CD14-positive monocyte (primary cell): ENCODE measurements at regions not wholly inside any gene's neighbourhood (a gene's known extent, or its start where the extent isn't known, plus 50 kb on each side); places are given as distances from the start of the nearest gene placed in this dataset.

Source experiments
- DNase-seq, 3 donors: peaks; one replicate each; pipeline ENCODE4 v3.0.0-alpha.2; 2011 to 2022
- H2AFZ ChIP-seq: 2 replicates; pipeline ENCODE4 v1.6.0; 2012; ENCODE audit warnings: mild to moderate bottlenecking, low read depth, low read length, inconsistent platforms; ENCODE audit not compliant: insufficient read depth, poor library complexity, severe bottlenecking
- H3K27ac ChIP-seq, 2 donors: 1 replicate in 1 of 2; 2 replicates in 1 of 2; pipeline ENCODE4 v1.5.1; 2012 to 2013; ENCODE audit warnings: low read length in 2 of 2, control low read depth in 1 of 2, inconsistent platforms in 1 of 2, low read depth in 1 of 2, mild to moderate bottlenecking in 1 of 2
- H3K27me3 ChIP-seq, 2 donors: one replicate each; pipeline versions ENCODE4 v1.6.0 to v1.6.1; 2011 to 2013; ENCODE audit warnings: low read length in 2 of 2; ENCODE audit not compliant: control insufficient read depth in 2 of 2, insufficient read depth in 2 of 2
- H3K36me3 ChIP-seq, 2 donors: replicated peaks in 1 of 2; 1 replicate in 1 of 2; 2 replicates in 1 of 2; pipeline versions ENCODE4 v1.5.1 to v1.6.1; 2012 to 2013; ENCODE audit warnings: low read length in 2 of 2, control low read depth in 1 of 2, inconsistent platforms in 1 of 2, mild to moderate bottlenecking in 1 of 2; ENCODE audit not compliant: insufficient read depth in 2 of 2, control insufficient read depth in 1 of 2
- H3K4me1 ChIP-seq, 2 donors: 1 replicate in 1 of 2; 2 replicates in 1 of 2; pipeline versions ENCODE4 v1.5.1 to v1.6.1; 2012 to 2013; ENCODE audit warnings: low read length in 2 of 2, control low read depth in 1 of 2, inconsistent platforms in 1 of 2, mild to moderate bottlenecking in 1 of 2, moderate library complexity in 1 of 2; ENCODE audit not compliant: insufficient read depth in 2 of 2, control insufficient read depth in 1 of 2
- H3K4me2 ChIP-seq: replicated peaks from 2 replicates; pipeline ENCODE3; 2012; ENCODE audit warnings: low read length, moderate library complexity, mild to moderate bottlenecking; ENCODE audit not compliant: poor library complexity, severe bottlenecking; ENCODE audit errors: extremely low read depth
- H3K4me3 ChIP-seq, 3 experiments: fragments of 200-600 bp in 1 of 3; sonication (generic) in 1 of 3; replicated peaks in 1 of 3; 1 replicate in 2 of 3; 2 replicates in 1 of 3; pipeline ENCODE4 v1.5.1; 2011 to 2013; ENCODE audit warnings: low read length in 3 of 3, mild to moderate bottlenecking in 3 of 3, control low read depth in 2 of 3, low read depth in 2 of 3, inconsistent platforms in 1 of 3, moderate library complexity in 1 of 3
- H3K79me2 ChIP-seq: 2 replicates; pipeline ENCODE4 v1.6.0; 2012; ENCODE audit warnings: mild to moderate bottlenecking, control low read depth, inconsistent platforms, low read length, moderate library complexity; ENCODE audit not compliant: insufficient read depth
- H3K9ac ChIP-seq: 2 replicates; pipeline ENCODE4 v1.6.0; 2017; ENCODE audit warnings: low read length, mild to moderate bottlenecking; ENCODE audit not compliant: insufficient read depth, poor library complexity, severe bottlenecking
- H3K9me3 ChIP-seq, 2 donors: replicated peaks in 1 of 2; 1 replicate in 1 of 2; 2 replicates in 1 of 2; pipeline versions ENCODE4 v1.5.1 to v1.6.1; 2012 to 2013; ENCODE audit warnings: low read length in 2 of 2, control low read depth in 1 of 2; ENCODE audit not compliant: control insufficient read depth in 1 of 2, insufficient read depth in 1 of 2
- H4K20me1 ChIP-seq: 2 replicates; pipeline ENCODE4 v1.6.0; 2012; ENCODE audit warnings: mild to moderate bottlenecking, low read length, control low read depth, moderate library complexity; ENCODE audit not compliant: insufficient read depth
- H3K27ac Mint-ChIP-seq, 7 donors: one replicate each; pipeline ENCODE4 v1.8.0; 2020; ENCODE audit warnings: mild to moderate bottlenecking in 7 of 7, mixed read lengths in 7 of 7, moderate library complexity in 6 of 7, inconsistent platforms in 2 of 7
- H3K27me3 Mint-ChIP-seq, 3 donors: one replicate each; pipeline ENCODE4 v1.8.0; 2021 to 2022; ENCODE audit warnings: low read depth in 3 of 3, mild to moderate bottlenecking in 3 of 3, mixed read lengths in 3 of 3, moderate library complexity in 3 of 3, inconsistent platforms in 1 of 3
- H3K36me3 Mint-ChIP-seq, 2 donors: one replicate each; pipeline ENCODE4 v1.8.0; 2020; ENCODE audit warnings: mixed read lengths in 2 of 2, inconsistent platforms in 1 of 2, mild to moderate bottlenecking in 1 of 2
- H3K4me1 Mint-ChIP-seq: one replicate; pipeline ENCODE4 v1.8.0; 2020; ENCODE audit warnings: mild to moderate bottlenecking, mixed read lengths
- H3K4me3 Mint-ChIP-seq, 2 donors: one replicate each; pipeline ENCODE4 v1.8.0; 2020; ENCODE audit warnings: mild to moderate bottlenecking in 2 of 2, mixed read lengths in 2 of 2, moderate library complexity in 1 of 2
- H3K9me3 Mint-ChIP-seq, 7 donors: one replicate each; pipeline ENCODE4 v1.8.0; 2020 to 2022; ENCODE audit warnings: mixed read lengths in 7 of 7, mild to moderate bottlenecking in 6 of 7, moderate library complexity in 6 of 7, inconsistent platforms in 2 of 7
- WGBS: methylation state at CpG from one replicate; pipeline ENCODE4 v1.1.5; 2013; ENCODE audit warnings: missing lambda C conversion rate; ENCODE audit not compliant: insufficient coverage; 5-methylcytosine and 5-hydroxymethylcytosine counted together
- intact Hi-C, 2 donors: fragments of 100-400 bp; cut with micrococcal nuclease; formaldehyde crosslinking; loops; one replicate each; pipeline versions ENCODE4 v1.15.0 to v1.15.1; 2023
- TF ChIP-seq, protein P1 (sequence below): fragments of 200-600 bp; IDR thresholded peaks from one replicate; pipeline ENCODE4 v1.8.0; 2022; ENCODE audit warnings: antibody characterized with exemption, mild to moderate bottlenecking

DNA sequence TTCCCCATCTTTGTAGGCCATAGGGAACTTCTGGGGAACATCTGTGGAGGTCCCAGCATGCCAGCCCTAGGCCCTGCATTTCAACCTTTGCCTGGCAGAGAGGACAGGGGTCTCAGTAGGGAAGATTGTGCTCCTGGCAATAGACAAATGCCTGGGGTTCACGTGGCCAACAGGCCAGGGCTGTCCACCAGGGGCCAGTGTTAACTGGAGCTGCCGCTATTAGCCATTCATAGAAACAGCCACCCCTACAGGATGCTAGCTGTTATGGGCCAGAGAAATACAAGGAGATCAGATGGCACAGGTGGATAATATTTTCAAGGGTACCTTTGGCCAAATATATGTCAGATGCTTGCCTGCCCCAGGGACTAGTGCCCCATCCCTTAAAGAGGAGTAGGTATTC, 932.9 kb downstream of the QKI start:
- intact Hi-C loops = no loop called here
- Histone ChIP-seq H4K20me1 (no peaks in the 10 kb centered on the region), H3K4me1 (no peaks in the 10 kb centered on the region), H3K79me2 (no peaks in the 10 kb centered on the region), H3K4me2 (no peak overlapping the region), H3K4me3 (no peak overlapping the region), H3K9me3 (peaks cover 17 to 26% of the 10 kb centered on the region in 2 donors), H3K27ac (no peak overlapping the region), H3K27me3 (no peaks in the 10 kb centered on the region), H3K36me3 (no peaks in the 10 kb centered on the region), H2AFZ (no peak overlapping the region), H3K9ac (no peak overlapping the region)
- H3K4me3 Mint-ChIP-seq = no peak overlapping the region
- no peak for DNase-seq
- H3K27ac Mint-ChIP-seq = no peak overlapping the region
- TF ChIP-seq, protein P1, sequence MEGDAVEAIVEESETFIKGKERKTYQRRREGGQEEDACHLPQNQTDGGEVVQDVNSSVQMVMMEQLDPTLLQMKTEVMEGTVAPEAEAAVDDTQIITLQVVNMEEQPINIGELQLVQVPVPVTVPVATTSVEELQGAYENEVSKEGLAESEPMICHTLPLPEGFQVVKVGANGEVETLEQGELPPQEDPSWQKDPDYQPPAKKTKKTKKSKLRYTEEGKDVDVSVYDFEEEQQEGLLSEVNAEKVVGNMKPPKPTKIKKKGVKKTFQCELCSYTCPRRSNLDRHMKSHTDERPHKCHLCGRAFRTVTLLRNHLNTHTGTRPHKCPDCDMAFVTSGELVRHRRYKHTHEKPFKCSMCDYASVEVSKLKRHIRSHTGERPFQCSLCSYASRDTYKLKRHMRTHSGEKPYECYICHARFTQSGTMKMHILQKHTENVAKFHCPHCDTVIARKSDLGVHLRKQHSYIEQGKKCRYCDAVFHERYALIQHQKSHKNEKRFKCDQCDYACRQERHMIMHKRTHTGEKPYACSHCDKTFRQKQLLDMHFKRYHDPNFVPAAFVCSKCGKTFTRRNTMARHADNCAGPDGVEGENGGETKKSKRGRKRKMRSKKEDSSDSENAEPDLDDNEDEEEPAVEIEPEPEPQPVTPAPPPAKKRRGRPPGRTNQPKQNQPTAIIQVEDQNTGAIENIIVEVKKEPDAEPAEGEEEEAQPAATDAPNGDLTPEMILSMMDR = no peak
- no peaks in the 10 kb centered on the region for H3K27me3 Mint-ChIP-seq
- H3K36me3 Mint-ChIP-seq = no peaks in the 10 kb centered on the region
- WGBS = no CpG with 5 or more reads among the region's 2 CpGs
- H3K4me1 Mint-ChIP-seq = no peaks in the 10 kb centered on the region
- peaks cover 7 to 29% (median 12%) of the 10 kb centered on the region in 7 donors for H3K9me3 Mint-ChIP-seq

DNA sequence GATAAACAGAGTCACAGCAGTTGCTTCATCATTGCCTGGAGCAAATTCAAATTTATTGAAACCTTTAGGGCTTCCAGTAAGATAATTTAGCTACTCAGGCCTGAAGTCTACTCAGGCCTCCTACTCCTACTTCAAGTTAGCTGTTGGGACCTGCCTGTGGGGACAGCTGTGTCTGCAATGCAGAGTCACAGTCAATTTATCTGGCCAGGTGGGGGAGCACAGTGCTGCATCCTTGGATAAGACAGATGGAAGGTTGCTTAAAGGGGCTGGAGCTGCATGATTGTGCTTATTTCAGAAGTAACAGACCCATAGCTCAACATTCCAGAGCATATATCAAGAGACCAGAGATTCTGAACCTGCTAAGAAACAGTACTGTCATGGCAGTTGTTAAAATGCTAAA, 932.1 kb downstream of the QKI start:
- Mint-ChIP-seq H3K36me3 (no peaks in the 10 kb centered on the region), H3K27ac (peak overlapping the region in 1 of 7 donors; percentile 15), H3K4me1 (no peaks in the 10 kb centered on the region), H3K4me3 (no peak overlapping the region), H3K9me3 (peaks cover 7 to 31% (median 16%) of the 10 kb centered on the region in 7 donors), H3K27me3 (no peaks in the 10 kb centered on the region)
- H3K27me3 ChIP-seq = no peaks in the 10 kb centered on the region
- H3K4me1 ChIP-seq = no peaks in the 10 kb centered on the region
- no peak overlapping the region for H3K27ac ChIP-seq
- TF ChIP-seq, protein P1 = no peak
- H3K79me2 ChIP-seq = no peaks in the 10 kb centered on the region
- no peaks in the 10 kb centered on the region for H3K36me3 ChIP-seq
- no peak overlapping the region for H2AFZ ChIP-seq
- DNase-seq = no peak
- no peaks in the 10 kb centered on the region for H4K20me1 ChIP-seq
- intact Hi-C loops = no loop called here
- H3K4me3 ChIP-seq = no peak overlapping the region
- no peak overlapping the region for H3K9ac ChIP-seq
- H3K4me2 ChIP-seq = no peak overlapping the region
- peaks cover 17 to 26% of the 10 kb centered on the region in 2 donors for H3K9me3 ChIP-seq
